ENCODE measurements at regions not wholly inside any gene's neighbourhood (a gene's known extent, or its start where the extent isn't known, plus 50 kb on each side); places are given as distances from the start of the nearest gene placed in this dataset.

- H3K27ac ChIP-seq (ENCODE audit: low read depth, low read length), result no peak overlapping the region
- no peaks in the 10 kb centered on the region for H3K4me1 ChIP-seq (ENCODE audit: control insufficient read depth, insufficient read depth, low read length)
- no peaks in the 10 kb centered on the region for H3K27me3 ChIP-seq (ENCODE audit: control insufficient read depth, insufficient read depth, low read length)
- H3K9me3 ChIP-seq (ENCODE audit: control insufficient read depth, insufficient read depth, low read length), result peaks cover 2% of the 10 kb centered on the region
- no peak overlapping the region for H3K4me3 ChIP-seq (ENCODE audit: low read depth, low read length)
- peak in 1 of 6 donors; percentile 43 for DNase-seq (ENCODE audit: low read depth in 4 of 6, low spot score in 6 of 6)
- no peaks in the 10 kb centered on the region for H3K36me3 ChIP-seq (ENCODE audit: control insufficient read depth, insufficient read depth, low read length)
- WGBS (ENCODE audit: insufficient coverage), result no CpG with 5 or more reads among the region's 2 CpGs
Observed at GRCh38 chr6:119915971-119916370, 566.4 kb upstream of the MAN1A1 start.

GRCh38 chr6:119908157-119908556, 558.6 kb upstream of the MAN1A1 start:
- WGBS (ENCODE audit: insufficient coverage), result no CpG with 5 or more reads among the region's 3 CpGs
- no peak overlapping the region for H3K27ac ChIP-seq (ENCODE audit: low read depth, low read length)
- H3K4me3 ChIP-seq (ENCODE audit: low read depth, low read length), result no peak overlapping the region
- no peaks in the 10 kb centered on the region for H3K4me1 ChIP-seq (ENCODE audit: control insufficient read depth, insufficient read depth, low read length)
- no peaks in the 10 kb centered on the region for H3K27me3 ChIP-seq (ENCODE audit: control insufficient read depth, insufficient read depth, low read length)
- DNase-seq (ENCODE audit: low read depth in 4 of 6, low spot score in 6 of 6), result no peak
- H3K9me3 ChIP-seq (ENCODE audit: control insufficient read depth, insufficient read depth, low read length), result no peaks in the 10 kb centered on the region
- no peaks in the 10 kb centered on the region for H3K36me3 ChIP-seq (ENCODE audit: control insufficient read depth, insufficient read depth, low read length)

- no CpG with 5 or more reads among the region's 1 CpG for WGBS (ENCODE audit: insufficient coverage)
- Histone ChIP-seq H3K4me1 (ENCODE audit: control insufficient read depth, insufficient read depth, low read length) (no peaks in the 10 kb centered on the region), H3K4me3 (ENCODE audit: low read depth, low read length) (no peak overlapping the region), H3K36me3 (ENCODE audit: control insufficient read depth, insufficient read depth, low read length) (no peaks in the 10 kb centered on the region), H3K9me3 (ENCODE audit: control insufficient read depth, insufficient read depth, low read length) (no peaks in the 10 kb centered on the region), H3K27me3 (ENCODE audit: control insufficient read depth, insufficient read depth, low read length) (no peaks in the 10 kb centered on the region), H3K27ac (ENCODE audit: low read depth, low read length) (no peak overlapping the region)
- no peak for DNase-seq (ENCODE audit: low read depth in 4 of 6, low spot score in 6 of 6)
Observed at GRCh38 chr6:119902681-119903080, 553.1 kb upstream of the MAN1A1 start.

GRCh38 chr6:119896806-119897205, 547.2 kb upstream of the MAN1A1 start:
- Histone ChIP-seq H3K36me3 (ENCODE audit: control insufficient read depth, insufficient read depth, low read length) (no peaks in the 10 kb centered on the region), H3K4me1 (ENCODE audit: control insufficient read depth, insufficient read depth, low read length) (no peaks in the 10 kb centered on the region), H3K27ac (ENCODE audit: low read depth, low read length) (no peak overlapping the region), H3K4me3 (ENCODE audit: low read depth, low read length) (no peak overlapping the region), H3K9me3 (ENCODE audit: control insufficient read depth, insufficient read depth, low read length) (no peaks in the 10 kb centered on the region), H3K27me3 (ENCODE audit: control insufficient read depth, insufficient read depth, low read length) (no peaks in the 10 kb centered on the region)
- DNase-seq (ENCODE audit: low read depth in 4 of 6, low spot score in 6 of 6), result no peak
- WGBS (ENCODE audit: insufficient coverage), result no CpG with 5 or more reads among the region's 1 CpG

- Histone ChIP-seq H3K36me3 (ENCODE audit: control insufficient read depth, insufficient read depth, low read length) (no peaks in the 10 kb centered on the region), H3K4me3 (ENCODE audit: low read depth, low read length) (no peak overlapping the region), H3K27ac (ENCODE audit: low read depth, low read length) (no peak overlapping the region), H3K9me3 (ENCODE audit: control insufficient read depth, insufficient read depth, low read length) (no peaks in the 10 kb centered on the region), H3K4me1 (ENCODE audit: control insufficient read depth, insufficient read depth, low read length) (no peaks in the 10 kb centered on the region), H3K27me3 (ENCODE audit: control insufficient read depth, insufficient read depth, low read length) (no peaks in the 10 kb centered on the region)
- WGBS (ENCODE audit: insufficient coverage), result 71% methylated on average over 1 of the region's 2 CpGs
- no peak for DNase-seq (ENCODE audit: low read depth in 4 of 6, low spot score in 6 of 6)
Observed at GRCh38 chr6:119895626-119896025, 546.1 kb upstream of the MAN1A1 start.

GRCh38 chr6:119894811-119895210, 545.2 kb upstream of the MAN1A1 start:
- no peak for DNase-seq (ENCODE audit: low read depth in 4 of 6, low spot score in 6 of 6)
- Histone ChIP-seq H3K36me3 (ENCODE audit: control insufficient read depth, insufficient read depth, low read length) (no peaks in the 10 kb centered on the region), H3K9me3 (ENCODE audit: control insufficient read depth, insufficient read depth, low read length) (no peaks in the 10 kb centered on the region), H3K27me3 (ENCODE audit: control insufficient read depth, insufficient read depth, low read length) (no peaks in the 10 kb centered on the region), H3K4me3 (ENCODE audit: low read depth, low read length) (no peak overlapping the region), H3K4me1 (ENCODE audit: control insufficient read depth, insufficient read depth, low read length) (no peaks in the 10 kb centered on the region), H3K27ac (ENCODE audit: low read depth, low read length) (no peak overlapping the region)

GRCh38 chr6:119891644-119892043, 542.1 kb upstream of the MAN1A1 start:
- no peak overlapping the region for H3K27ac ChIP-seq (ENCODE audit: low read depth, low read length)
- 60% methylated on average over 1 of the region's 4 CpGs for WGBS (ENCODE audit: insufficient coverage)

GRCh38 chr6:119891206-119891605, 541.6 kb upstream of the MAN1A1 start:
- DNase-seq (ENCODE audit: low read depth in 4 of 6, low spot score in 6 of 6), result no peak
- Histone ChIP-seq H3K36me3 (ENCODE audit: control insufficient read depth, insufficient read depth, low read length) (no peaks in the 10 kb centered on the region), H3K4me1 (ENCODE audit: control insufficient read depth, insufficient read depth, low read length) (no peaks in the 10 kb centered on the region), H3K27ac (ENCODE audit: low read depth, low read length) (no peak overlapping the region), H3K4me3 (ENCODE audit: low read depth, low read length) (no peak overlapping the region), H3K9me3 (ENCODE audit: control insufficient read depth, insufficient read depth, low read length) (no peaks in the 10 kb centered on the region), H3K27me3 (ENCODE audit: control insufficient read depth, insufficient read depth, low read length) (no peaks in the 10 kb centered on the region)
- no CpG with 5 or more reads among the region's 1 CpG for whole genome bisulfite sequencing (ENCODE audit: insufficient coverage)

More at GRCh38 chr6:119891644-119892043, 542.1 kb upstream of the MAN1A1 start:
- no peaks in the 10 kb centered on the region for H3K36me3 ChIP-seq (ENCODE audit: control insufficient read depth, insufficient read depth, low read length)
- no peaks in the 10 kb centered on the region for H3K4me1 ChIP-seq (ENCODE audit: control insufficient read depth, insufficient read depth, low read length)
- no peaks in the 10 kb centered on the region for H3K27me3 ChIP-seq (ENCODE audit: control insufficient read depth, insufficient read depth, low read length)
- no peaks in the 10 kb centered on the region for H3K9me3 ChIP-seq (ENCODE audit: control insufficient read depth, insufficient read depth, low read length)
- no peak for DNase-seq (ENCODE audit: low read depth in 4 of 6, low spot score in 6 of 6)
- no peak overlapping the region for H3K4me3 ChIP-seq (ENCODE audit: low read depth, low read length)

- Histone ChIP-seq H3K9me3 (ENCODE audit: control insufficient read depth, insufficient read depth, low read length) (no peaks in the 10 kb centered on the region), H3K36me3 (ENCODE audit: control insufficient read depth, insufficient read depth, low read length) (no peaks in the 10 kb centered on the region), H3K27me3 (ENCODE audit: control insufficient read depth, insufficient read depth, low read length) (no peaks in the 10 kb centered on the region), H3K4me1 (ENCODE audit: control insufficient read depth, insufficient read depth, low read length) (no peaks in the 10 kb centered on the region), H3K4me3 (ENCODE audit: low read depth, low read length) (no peak overlapping the region), H3K27ac (ENCODE audit: low read depth, low read length) (no peak overlapping the region)
- WGBS (ENCODE audit: insufficient coverage), result 71% methylated on average over 1 of the region's 1 CpG
- DNase-seq (ENCODE audit: low read depth in 4 of 6, low spot score in 6 of 6), result no peak
Observed at GRCh38 chr6:119890470-119890869, 540.9 kb upstream of the MAN1A1 start.

- no peak overlapping the region for H3K27ac ChIP-seq (ENCODE audit: low read depth, low read length)
- peak in 2 of 6 donors; percentile 71 to 72 for DNase-seq (ENCODE audit: low read depth in 4 of 6, low spot score in 6 of 6)
- H3K9me3 ChIP-seq (ENCODE audit: control insufficient read depth, insufficient read depth, low read length), result no peaks in the 10 kb centered on the region
- H3K4me1 ChIP-seq (ENCODE audit: control insufficient read depth, insufficient read depth, low read length), result no peaks in the 10 kb centered on the region
- no peak overlapping the region for H3K4me3 ChIP-seq (ENCODE audit: low read depth, low read length)
- no peaks in the 10 kb centered on the region for H3K27me3 ChIP-seq (ENCODE audit: control insufficient read depth, insufficient read depth, low read length)
- H3K36me3 ChIP-seq (ENCODE audit: control insufficient read depth, insufficient read depth, low read length), result no peaks in the 10 kb centered on the region
Observed at GRCh38 chr6:119887666-119888065, 538.1 kb upstream of the MAN1A1 start.
